Neural crest cell (in vitro differentiated cells): ENCODE measurements at regions not wholly inside any gene's neighbourhood (a gene's known extent, or its start where the extent isn't known, plus 50 kb on each side); places are given as distances from the start of the nearest gene placed in this dataset.

Experiments used
- DNase-seq: peaks from one replicate; pipeline ENCODE4 v3.0.0; 2021; ENCODE audit warnings: low read depth, mixed read lengths, low spot score
- H3K27ac Mint-ChIP-seq: one replicate; pipeline ENCODE4 v1.8.0; 2021; ENCODE audit warnings: mild to moderate bottlenecking, mixed read lengths; ENCODE audit not compliant: unreplicated experiment
- H3K27me3 Mint-ChIP-seq: 2 replicates; pipeline ENCODE4 v1.8.0; 2021; ENCODE audit warnings: low read depth, mild to moderate bottlenecking, mixed read lengths
- H3K36me3 Mint-ChIP-seq: 2 replicates; pipeline ENCODE4 v1.8.0; 2021; ENCODE audit warnings: low read depth, mild to moderate bottlenecking, mixed read lengths
- H3K4me1 Mint-ChIP-seq: 2 replicates; pipeline ENCODE4 v1.8.0; 2021; ENCODE audit warnings: mixed read lengths
- H3K4me3 Mint-ChIP-seq: one replicate; pipeline ENCODE4 v1.8.0; 2021; ENCODE audit warnings: mild to moderate bottlenecking, mixed read lengths
- H3K9me3 Mint-ChIP-seq: 2 replicates; pipeline ENCODE4 v1.8.0; 2021; ENCODE audit warnings: mixed read lengths
- CTCF ChIP-seq: fragments of 200-600 bp; sonication (generic); conservative IDR thresholded peaks from 2 replicates; pipeline ENCODE4 v1.5.0; 2021; ENCODE audit warnings: antibody characterized with exemption, mild to moderate bottlenecking

GRCh38 chr22:35195821-35196220, 61.5 kb upstream of the HMGXB4 start:
- Mint-ChIP-seq H3K4me1 (no peaks in the 10 kb centered on the region), H3K4me3 (no peak overlapping the region), H3K27me3 (peaks cover 58% of the 10 kb centered on the region), H3K9me3 (peaks cover 4% of the 10 kb centered on the region), H3K36me3 (peaks cover 3% of the 10 kb centered on the region), H3K27ac (no peak overlapping the region)
- DNase-seq: no peak
- TF ChIP-seq CTCF: no peak

- no peak overlapping the region for H3K4me3 Mint-ChIP-seq
- H3K27ac Mint-ChIP-seq: no peak overlapping the region
- no peaks in the 10 kb centered on the region for H3K36me3 Mint-ChIP-seq
- no peaks in the 10 kb centered on the region for H3K4me1 Mint-ChIP-seq
- no peak for DNase-seq
- TF ChIP-seq CTCF: no peak
- H3K9me3 Mint-ChIP-seq: no peaks in the 10 kb centered on the region
- H3K27me3 Mint-ChIP-seq: peaks cover 56% of the 10 kb centered on the region
Observed at GRCh38 chr22:35197071-35197470, 60.2 kb upstream of the HMGXB4 start.

GRCh38 chr22:35197886-35198285, 59.4 kb upstream of the HMGXB4 start:
- TF ChIP-seq CTCF: no peak
- H3K36me3 Mint-ChIP-seq: no peaks in the 10 kb centered on the region
- H3K27ac Mint-ChIP-seq: no peak overlapping the region
- H3K4me1 Mint-ChIP-seq: no peaks in the 10 kb centered on the region
- H3K27me3 Mint-ChIP-seq: peaks cover 50% of the 10 kb centered on the region
- no peaks in the 10 kb centered on the region for H3K9me3 Mint-ChIP-seq
- H3K4me3 Mint-ChIP-seq: no peak overlapping the region
- DNase-seq: no peak

GRCh38 chr22:35198738-35199137, 58.6 kb upstream of the HMGXB4 start:
- H3K27me3 Mint-ChIP-seq: peaks cover 46% of the 10 kb centered on the region
- DNase-seq: no peak
- no peak overlapping the region for H3K27ac Mint-ChIP-seq
- no peaks in the 10 kb centered on the region for H3K36me3 Mint-ChIP-seq
- no peak overlapping the region for H3K4me3 Mint-ChIP-seq
- no peaks in the 10 kb centered on the region for H3K4me1 Mint-ChIP-seq
- no peaks in the 10 kb centered on the region for H3K9me3 Mint-ChIP-seq
- no peak for TF ChIP-seq CTCF

- TF ChIP-seq CTCF: no peak
- Mint-ChIP-seq H3K27ac (peak overlapping the region; percentile 24), H3K27me3 (peaks cover 31% of the 10 kb centered on the region), H3K4me1 (peaks cover 6% of the 10 kb centered on the region), H3K4me3 (no peak overlapping the region), H3K36me3 (no peaks in the 10 kb centered on the region), H3K9me3 (no peaks in the 10 kb centered on the region)
- no peak for DNase-seq
Observed at GRCh38 chr22:35202376-35202775, 54.9 kb upstream of the HMGXB4 start.

- TF ChIP-seq CTCF: no peak
- peaks cover 6% of the 10 kb centered on the region for H3K4me1 Mint-ChIP-seq
- H3K36me3 Mint-ChIP-seq: no peaks in the 10 kb centered on the region
- H3K27ac Mint-ChIP-seq: no peak overlapping the region
- H3K27me3 Mint-ChIP-seq: peaks cover 20% of the 10 kb centered on the region
- no peak overlapping the region for H3K4me3 Mint-ChIP-seq
- no peaks in the 10 kb centered on the region for H3K9me3 Mint-ChIP-seq
- no peak for DNase-seq
Observed at GRCh38 chr22:35203583-35203982, 53.7 kb upstream of the HMGXB4 start.
